Endothelial cell of hepatic sinusoid (primary cell): ENCODE measurements at regions not wholly inside any gene's neighbourhood (a gene's known extent, or its start where the extent isn't known, plus 50 kb on each side); places are given as distances from the start of the nearest gene placed in this dataset.

Experiments
- in situ Hi-C: cut with HindIII; loops from 2 replicates; pipeline ENCODE4 v1.10.0; 2017; ENCODE audit warnings: low sequenced_read_pairs

DNA sequence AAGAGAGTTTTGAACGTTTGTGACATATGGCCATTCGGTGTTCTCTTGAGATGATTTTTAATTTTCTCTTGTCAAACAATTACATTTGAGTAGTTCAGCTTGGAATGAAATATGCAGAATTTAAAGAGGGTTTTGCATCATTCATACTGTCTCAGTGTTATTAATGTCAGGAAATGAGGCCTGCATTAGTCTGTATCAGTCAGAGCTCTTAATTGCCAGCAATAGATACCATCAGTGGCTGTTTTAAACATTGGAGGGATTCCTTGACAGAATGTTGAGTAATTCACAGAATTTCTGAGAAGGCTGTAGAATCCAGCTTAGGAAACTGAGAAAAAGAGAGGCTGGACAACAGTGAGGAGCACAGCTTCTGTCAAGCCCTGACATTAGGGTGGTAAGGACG is 722.0 kb downstream of the NR2F2 start:
- in situ Hi-C loops: no loop called here

- in situ Hi-C loops: no loop called here
Measured at GRCh38 chr15:97053635-97054034, 723.1 kb downstream of the NR2F2 start.

- in situ Hi-C loops: no loop called here
Measured at GRCh38 chr15:97057503-97057902, 727.0 kb downstream of the NR2F2 start.

- in situ Hi-C loops: no loop called here
Measured at GRCh38 chr15:97059281-97059680, 728.8 kb downstream of the NR2F2 start.

- in situ Hi-C loops: no loop called here
Measured at GRCh38 chr15:97061392-97061791, 730.9 kb downstream of the NR2F2 start.

GRCh38 chr15:97071668-97072067 is 741.2 kb downstream of the NR2F2 start:
- in situ Hi-C loops: no loop called here

GRCh38 chr15:97072545-97072944 is 742.0 kb downstream of the NR2F2 start:
- in situ Hi-C loops: no loop called here

GRCh38 chr15:97076011-97076410 is 745.5 kb downstream of the NR2F2 start:
- in situ Hi-C loops: no loop called here

DNA sequence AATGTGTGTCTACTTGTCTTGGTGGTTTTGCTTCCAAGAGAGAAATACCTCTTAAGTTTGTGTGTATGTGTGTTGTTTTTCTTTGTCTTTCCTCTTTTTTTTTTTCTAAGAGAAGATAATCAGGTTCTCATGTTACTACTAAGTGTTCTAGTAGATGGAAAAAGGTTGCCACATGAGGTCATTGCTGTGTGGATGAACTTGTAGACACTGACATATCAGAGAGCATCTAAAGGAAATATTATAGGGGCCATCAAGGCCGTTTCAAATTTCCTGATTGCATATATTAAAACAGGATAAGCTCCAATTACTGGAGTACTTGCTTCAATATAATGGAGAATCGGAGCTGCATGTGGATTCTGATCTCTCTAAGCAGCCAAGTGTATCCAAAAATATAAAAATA is 747.5 kb downstream of the NR2F2 start:
- in situ Hi-C loops: no loop called here

DNA sequence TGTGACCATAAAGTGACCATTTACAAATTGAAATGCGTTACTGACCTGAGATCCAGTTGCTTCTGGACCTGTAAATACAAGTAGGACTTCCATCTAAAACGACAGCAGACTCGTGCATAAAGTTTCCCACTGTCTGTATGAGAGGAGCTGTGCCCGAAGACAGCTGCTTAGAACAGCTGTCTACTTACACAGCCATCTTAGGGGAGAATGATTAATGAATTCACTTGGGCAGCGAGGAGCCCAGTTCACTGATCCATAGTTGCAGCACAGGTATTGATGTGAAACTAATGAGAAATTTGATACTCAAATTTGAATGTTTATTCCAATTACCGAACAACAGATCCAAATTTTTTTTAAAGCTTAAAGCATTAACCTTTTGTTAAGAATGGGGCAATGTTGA is 748.1 kb downstream of the NR2F2 start:
- in situ Hi-C loops: no loop called here

DNA sequence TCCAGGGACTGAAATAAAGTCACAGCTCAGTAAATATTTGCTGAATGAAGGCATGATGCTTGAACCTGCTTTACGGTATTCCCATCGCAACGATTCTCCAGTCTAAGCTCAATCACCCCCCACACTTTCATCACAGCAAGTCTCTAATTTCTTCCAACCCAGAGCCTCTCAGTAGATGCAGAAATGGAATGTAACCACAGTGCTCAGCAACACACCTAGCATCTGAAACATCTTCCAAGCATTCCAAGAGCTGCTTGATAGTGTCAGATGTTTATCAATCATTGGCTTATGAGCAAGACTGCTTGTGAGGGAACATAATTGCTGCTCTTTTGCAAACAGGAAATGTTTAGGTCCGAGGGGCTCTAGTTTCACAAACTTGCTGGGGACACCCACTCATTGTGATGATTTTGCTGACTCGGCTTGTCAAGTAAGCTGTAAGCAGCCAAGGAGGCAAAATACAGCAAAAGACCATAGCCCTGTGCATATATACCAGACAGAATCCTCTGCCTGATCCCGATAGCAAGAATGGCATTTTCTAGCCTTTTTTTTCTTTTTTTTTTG is 751.2 kb downstream of the NR2F2 start:
- in situ Hi-C loops: no loop called here

GRCh38 chr15:97082830-97083229 is 752.3 kb downstream of the NR2F2 start:
- in situ Hi-C loops: no loop called here

- in situ Hi-C loops: no loop called here
Measured at GRCh38 chr15:97084650-97085049, 754.1 kb downstream of the NR2F2 start.

- in situ Hi-C loops: no loop called here
Measured at GRCh38 chr15:97085731-97086130, 755.2 kb downstream of the NR2F2 start.

- in situ Hi-C loops: no loop called here
Measured at GRCh38 chr15:97087006-97087741, 756.7 kb downstream of the NR2F2 start.

GRCh38 chr15:97091093-97091492 is 760.6 kb downstream of the NR2F2 start:
- in situ Hi-C loops: no loop called here

DNA sequence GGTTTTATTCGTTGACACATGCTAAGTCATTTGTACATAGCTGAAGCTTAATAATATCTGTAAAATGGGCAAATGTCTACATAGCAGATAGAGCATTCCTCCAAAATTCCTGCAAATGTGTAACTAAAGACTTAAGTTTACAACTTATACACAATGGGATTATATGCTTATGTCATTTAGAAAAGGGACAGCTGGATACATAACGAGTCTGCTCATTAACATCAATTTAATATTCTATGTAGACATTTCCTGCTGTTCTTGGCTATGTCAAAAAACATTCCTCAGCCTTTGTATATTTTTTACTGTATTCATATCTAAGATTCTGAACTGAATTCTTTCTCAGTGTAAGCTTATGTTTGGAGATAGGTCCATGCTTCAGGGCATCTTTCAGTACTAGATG is 762.2 kb downstream of the NR2F2 start:
- in situ Hi-C loops: no loop called here

- in situ Hi-C loops: no loop called here
Measured at GRCh38 chr15:97096303-97096835, 765.9 kb downstream of the NR2F2 start.

GRCh38 chr15:97099040-97099439 is 768.5 kb downstream of the NR2F2 start:
- in situ Hi-C loops: no loop called here

DNA sequence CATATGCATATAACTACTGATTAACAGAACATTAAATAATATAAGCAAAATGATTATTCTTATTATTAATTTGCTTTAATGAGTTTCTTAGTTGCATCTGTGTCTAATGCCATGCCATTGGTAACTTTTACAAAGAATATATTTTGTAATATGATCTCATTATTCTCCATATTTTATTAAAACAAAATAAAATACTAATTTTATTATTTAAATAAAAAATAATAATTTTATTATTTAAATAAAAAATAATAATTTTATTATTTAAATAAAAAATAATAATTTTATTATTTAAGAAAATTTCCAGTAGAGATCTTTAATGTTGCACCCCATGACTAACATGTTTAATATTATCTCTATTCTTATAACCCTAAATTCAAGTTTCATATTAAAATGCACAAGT is 771.1 kb downstream of the NR2F2 start:
- in situ Hi-C loops: no loop called here

GRCh38 chr15:97114900-97115760 is 784.6 kb downstream of the NR2F2 start:
- in situ Hi-C loops: loop anchor here (5.0 kb wide), 1 partner anchor 68 kb away; no protein-coding TSS in a partner anchor

- in situ Hi-C loops: no loop called here
Measured at GRCh38 chr15:97115761-97116070, 785.2 kb downstream of the NR2F2 start.
